ENCODE measurements at regions not wholly inside any gene's neighbourhood (a gene's known extent, or its start where the extent isn't known, plus 50 kb on each side); places are given as distances from the start of the nearest gene placed in this dataset.
A peak's percentile ranks its signal among the peaks of the same experiment; 100 is the strongest.

DNA sequence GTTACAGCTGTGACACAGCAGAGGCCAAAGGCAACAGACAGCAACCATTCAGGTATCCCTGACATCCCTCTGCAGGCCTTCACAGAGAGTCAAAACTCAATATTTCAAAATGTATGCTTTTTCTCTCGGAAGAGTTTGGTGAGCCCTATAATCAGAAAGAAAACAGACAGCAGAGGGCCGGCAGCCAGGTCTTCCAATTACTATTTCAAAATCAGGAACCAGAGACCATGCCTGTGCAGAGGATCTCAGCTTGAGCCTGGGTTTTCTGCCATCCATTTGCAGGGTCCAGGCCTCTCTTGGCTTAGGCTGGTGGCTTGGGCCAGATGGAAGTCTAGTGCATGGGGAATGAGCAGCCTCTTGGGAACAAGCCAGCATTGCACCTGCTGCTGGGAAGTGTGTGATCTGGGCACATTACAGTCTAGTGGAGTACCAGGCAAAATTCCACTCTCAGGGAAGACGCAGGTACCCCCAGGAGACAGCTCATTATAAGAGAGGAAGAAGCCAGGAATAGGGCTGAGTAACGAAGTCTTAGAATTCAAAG, 231.3 kb downstream of the ENC1 start:
- peaks cover 0 to 6% (median 0%) of the 10 kb centered on the region in 7 donors for H3K4me1 Mint-ChIP-seq
- H3K4me3 Mint-ChIP-seq = no peak overlapping the region
- no peaks in the 10 kb centered on the region for H3K36me3 Mint-ChIP-seq
- Histone ChIP-seq H3K9me3 (ENCODE audit: control insufficient read depth in 2 of 3, low read length in 3 of 3) (no peaks in the 10 kb centered on the region), H3K4me1 (ENCODE audit: control insufficient read depth in 2 of 2, insufficient read depth in 2 of 2, low read length in 2 of 2) (no peaks in the 10 kb centered on the region), H3K36me3 (ENCODE audit: control insufficient read depth in 2 of 3, insufficient read depth in 3 of 3, low read length in 3 of 3) (no peaks in the 10 kb centered on the region), H3K4me3 (ENCODE audit: low read length) (no peak overlapping the region), H3K27me3 (ENCODE audit: control insufficient read depth in 2 of 2, insufficient read depth in 2 of 2, low read length in 2 of 2) (no peaks in the 10 kb centered on the region), H3K27ac (ENCODE audit: low read depth, low read length) (no peak overlapping the region)
- CTCF ChIA-PET = interaction anchor here (1.0 kb wide), 1 partner anchor 9 kb away, joined by 3 read pairs; no protein-coding TSS in a partner anchor
- POLR2A ChIA-PET = no interaction called here
- no peaks in the 10 kb centered on the region for H3K9me3 Mint-ChIP-seq
- no peak overlapping the region for H3K27ac Mint-ChIP-seq
- intact Hi-C loops (cut with micrococcal nuclease) = no loop called here
- peaks cover 8 to 36% (median 19%) of the 10 kb centered on the region in 5 donors for H3K27me3 Mint-ChIP-seq
- DNase-seq (no peak), ATAC-seq (no peak)

DNA sequence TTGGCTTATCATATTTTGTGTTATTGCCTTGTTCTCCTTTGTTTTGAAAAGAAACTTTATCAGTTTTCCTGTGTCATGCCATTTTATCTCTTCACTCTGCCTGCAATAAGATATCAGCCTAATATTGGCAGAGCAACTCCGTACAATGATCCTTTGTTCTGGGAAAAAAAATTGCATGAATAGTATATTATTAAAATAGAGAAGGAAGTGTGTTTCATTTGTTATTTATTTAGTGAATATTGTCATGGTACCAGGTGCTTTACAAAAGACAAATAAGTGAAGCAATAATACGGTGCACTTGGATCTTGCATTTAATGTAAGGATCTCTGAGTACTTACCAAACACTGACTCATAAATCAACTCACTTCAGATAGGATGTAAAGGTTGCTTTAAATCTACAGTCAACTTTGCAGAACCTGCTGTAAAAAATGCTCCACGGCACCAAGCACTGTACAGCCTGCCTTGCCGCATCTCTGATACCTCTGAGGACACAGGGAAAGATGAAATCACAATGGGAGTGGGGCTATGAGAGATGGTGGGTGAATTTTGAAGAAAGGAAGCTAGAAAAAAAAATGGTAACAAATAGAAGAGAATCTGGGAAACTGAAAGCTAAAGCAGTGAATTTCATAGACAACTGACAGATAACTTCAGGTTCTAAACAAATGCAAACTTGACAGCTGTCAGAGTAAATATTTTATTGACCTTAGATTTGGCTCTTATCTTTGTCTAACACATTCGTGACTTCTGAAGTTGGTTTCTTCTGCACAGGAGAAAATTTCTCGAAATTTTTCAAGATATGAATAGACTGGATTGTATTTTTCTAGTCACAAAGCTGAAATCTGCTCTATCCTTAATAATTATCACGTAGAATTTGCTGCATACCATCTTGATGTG, 232.1 kb downstream of the ENC1 start:
- intact Hi-C loops (cut with micrococcal nuclease) = no loop called here
- CTCF ChIA-PET = no interaction called here
- DNase-seq (no peak), ATAC-seq (peak; percentile 26)
- Histone ChIP-seq H3K27me3 (ENCODE audit: control insufficient read depth in 2 of 2, insufficient read depth in 2 of 2, low read length in 2 of 2) (no peaks in the 10 kb centered on the region), H3K4me3 (ENCODE audit: low read length) (no peak overlapping the region), H3K36me3 (ENCODE audit: control insufficient read depth in 2 of 3, insufficient read depth in 3 of 3, low read length in 3 of 3) (no peaks in the 10 kb centered on the region), H3K4me1 (ENCODE audit: control insufficient read depth in 2 of 2, insufficient read depth in 2 of 2, low read length in 2 of 2) (no peaks in the 10 kb centered on the region), H3K27ac (ENCODE audit: low read depth, low read length) (no peak overlapping the region), H3K9me3 (ENCODE audit: control insufficient read depth in 2 of 3, low read length in 3 of 3) (no peaks in the 10 kb centered on the region)
- Mint-ChIP-seq H3K27me3 (peaks cover 8 to 37% (median 18%) of the 10 kb centered on the region in 5 donors), H3K4me3 (no peak overlapping the region), H3K27ac (no peak overlapping the region), H3K4me1 (peaks cover 0 to 6% (median 4%) of the 10 kb centered on the region in 7 donors), H3K36me3 (no peaks in the 10 kb centered on the region), H3K9me3 (no peaks in the 10 kb centered on the region)
- POLR2A ChIA-PET = no interaction called here

DNA sequence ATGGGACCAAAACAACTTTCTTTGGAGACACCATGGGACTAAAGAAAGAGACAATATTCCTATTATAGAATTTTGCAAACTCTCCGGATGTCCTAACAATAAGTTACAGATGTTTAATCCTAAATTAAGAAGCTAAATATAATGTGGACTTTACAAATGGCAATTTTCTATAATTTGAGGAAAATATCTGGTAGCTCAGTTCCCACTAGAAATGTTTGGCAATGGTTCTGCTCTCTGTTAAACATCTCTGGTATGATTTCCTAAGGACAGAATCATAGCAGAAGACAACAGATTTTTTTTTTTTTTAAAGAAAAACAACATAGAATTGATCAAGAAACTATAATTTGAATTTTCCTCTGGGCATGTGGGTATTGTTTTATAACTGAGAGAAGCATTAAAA, 232.8 kb downstream of the ENC1 start:
- ChIA-PET POLR2A (no interaction called here), CTCF (no interaction called here)
- no peaks in the 10 kb centered on the region for H3K4me1 ChIP-seq (ENCODE audit: control insufficient read depth in 2 of 2, insufficient read depth in 2 of 2, low read length in 2 of 2)
- Mint-ChIP-seq H3K4me3 (no peak overlapping the region), H3K36me3 (no peaks in the 10 kb centered on the region), H3K9me3 (no peaks in the 10 kb centered on the region), H3K27me3 (peaks cover 8 to 37% (median 18%) of the 10 kb centered on the region in 5 donors), H3K4me1 (peaks cover 0 to 12% (median 6%) of the 10 kb centered on the region in 7 donors), H3K27ac (no peak overlapping the region)
- no peak overlapping the region for H3K27ac ChIP-seq (ENCODE audit: low read depth, low read length)
- H3K27me3 ChIP-seq (ENCODE audit: control insufficient read depth in 2 of 2, insufficient read depth in 2 of 2, low read length in 2 of 2) = no peaks in the 10 kb centered on the region
- H3K9me3 ChIP-seq (ENCODE audit: control insufficient read depth in 2 of 3, low read length in 3 of 3) = no peaks in the 10 kb centered on the region
- H3K4me3 ChIP-seq (ENCODE audit: low read length) = no peak overlapping the region
- intact Hi-C loops (cut with micrococcal nuclease) = no loop called here
- no peaks in the 10 kb centered on the region for H3K36me3 ChIP-seq (ENCODE audit: control insufficient read depth in 2 of 3, insufficient read depth in 3 of 3, low read length in 3 of 3)
- ATAC-seq (no peak), DNase-seq (no peak)

DNA sequence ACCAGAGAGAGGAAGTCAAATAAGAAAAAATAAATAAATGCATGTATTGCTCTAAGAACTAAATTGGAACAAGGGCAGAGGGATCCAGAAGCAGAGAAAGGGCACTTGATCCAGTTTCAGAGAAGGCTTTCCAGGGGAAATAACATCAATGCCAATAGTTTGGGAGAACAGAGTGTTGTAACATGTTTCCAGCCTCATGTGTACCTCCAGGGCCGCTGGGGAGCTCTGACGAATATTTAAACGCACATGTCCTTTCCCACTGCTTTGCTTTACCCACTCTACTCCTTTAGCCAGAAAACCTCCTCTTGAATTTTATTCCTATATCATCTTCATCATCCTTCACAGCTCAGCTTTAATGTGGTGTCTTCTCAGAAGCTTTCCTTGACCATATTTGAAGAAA, 233.7 kb downstream of the ENC1 start:
- Histone ChIP-seq H3K27me3 (ENCODE audit: control insufficient read depth in 2 of 2, insufficient read depth in 2 of 2, low read length in 2 of 2) (no peaks in the 10 kb centered on the region), H3K4me3 (ENCODE audit: low read length) (no peak overlapping the region), H3K36me3 (ENCODE audit: control insufficient read depth in 2 of 3, insufficient read depth in 3 of 3, low read length in 3 of 3) (no peaks in the 10 kb centered on the region), H3K4me1 (ENCODE audit: control insufficient read depth in 2 of 2, insufficient read depth in 2 of 2, low read length in 2 of 2) (no peaks in the 10 kb centered on the region), H3K27ac (ENCODE audit: low read depth, low read length) (no peak overlapping the region), H3K9me3 (ENCODE audit: control insufficient read depth in 2 of 3, low read length in 3 of 3) (no peaks in the 10 kb centered on the region)
- DNase-seq (no peak), ATAC-seq (no peak)
- Mint-ChIP-seq H3K9me3 (no peaks in the 10 kb centered on the region), H3K4me1 (peaks cover 0 to 21% (median 10%) of the 10 kb centered on the region in 7 donors), H3K27ac (no peak overlapping the region), H3K4me3 (no peak overlapping the region), H3K27me3 (peaks cover 8 to 33% (median 18%) of the 10 kb centered on the region in 5 donors), H3K36me3 (no peaks in the 10 kb centered on the region)
- intact Hi-C loops (cut with micrococcal nuclease) = no loop called here
- ChIA-PET CTCF (interaction anchor here (0.5 kb wide), 1 partner anchor 835 kb away, joined by 4 read pairs; no protein-coding TSS in a partner anchor), POLR2A (no interaction called here)

DNA sequence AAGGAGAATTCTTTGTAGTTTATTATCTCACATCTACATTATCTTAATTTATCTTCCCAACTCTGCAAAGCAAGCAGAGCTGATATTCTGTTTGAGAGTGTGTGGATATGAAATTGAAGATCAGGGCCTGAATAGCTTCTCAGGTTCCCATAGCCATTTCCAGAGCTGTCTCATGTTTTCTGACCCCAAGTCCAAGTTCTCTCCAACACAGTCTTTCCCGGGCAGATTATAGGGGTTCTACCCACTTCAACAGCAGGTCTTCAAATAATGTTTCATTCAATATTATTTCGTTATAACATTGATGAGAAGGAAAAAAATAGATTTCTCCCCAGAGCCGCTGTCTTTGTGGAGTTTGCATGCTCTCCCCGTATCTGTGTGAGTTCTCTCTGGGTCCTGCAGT, 234.9 kb downstream of the ENC1 start:
- DNase-seq = no peak
- H3K36me3 ChIP-seq (ENCODE audit: control insufficient read depth in 2 of 3, insufficient read depth in 3 of 3, low read length in 3 of 3) = no peaks in the 10 kb centered on the region
- Mint-ChIP-seq H3K36me3 (no peaks in the 10 kb centered on the region), H3K4me3 (no peak overlapping the region), H3K27ac (no peak overlapping the region), H3K9me3 (no peaks in the 10 kb centered on the region), H3K27me3 (peaks cover 8 to 26% (median 14%) of the 10 kb centered on the region in 5 donors), H3K4me1 (peaks cover 0 to 26% (median 10%) of the 10 kb centered on the region in 7 donors)
- ATAC-seq = no peak
- CTCF ChIA-PET = no interaction called here
- POLR2A ChIA-PET = no interaction called here
- no peak overlapping the region for H3K27ac ChIP-seq (ENCODE audit: low read depth, low read length)
- H3K4me3 ChIP-seq (ENCODE audit: low read length) = no peak overlapping the region
- H3K4me1 ChIP-seq (ENCODE audit: control insufficient read depth in 2 of 2, insufficient read depth in 2 of 2, low read length in 2 of 2) = no peaks in the 10 kb centered on the region
- no peaks in the 10 kb centered on the region for H3K27me3 ChIP-seq (ENCODE audit: control insufficient read depth in 2 of 2, insufficient read depth in 2 of 2, low read length in 2 of 2)
- no peaks in the 10 kb centered on the region for H3K9me3 ChIP-seq (ENCODE audit: control insufficient read depth in 2 of 3, low read length in 3 of 3)
- intact Hi-C loops (cut with micrococcal nuclease) = no loop called here

DNA sequence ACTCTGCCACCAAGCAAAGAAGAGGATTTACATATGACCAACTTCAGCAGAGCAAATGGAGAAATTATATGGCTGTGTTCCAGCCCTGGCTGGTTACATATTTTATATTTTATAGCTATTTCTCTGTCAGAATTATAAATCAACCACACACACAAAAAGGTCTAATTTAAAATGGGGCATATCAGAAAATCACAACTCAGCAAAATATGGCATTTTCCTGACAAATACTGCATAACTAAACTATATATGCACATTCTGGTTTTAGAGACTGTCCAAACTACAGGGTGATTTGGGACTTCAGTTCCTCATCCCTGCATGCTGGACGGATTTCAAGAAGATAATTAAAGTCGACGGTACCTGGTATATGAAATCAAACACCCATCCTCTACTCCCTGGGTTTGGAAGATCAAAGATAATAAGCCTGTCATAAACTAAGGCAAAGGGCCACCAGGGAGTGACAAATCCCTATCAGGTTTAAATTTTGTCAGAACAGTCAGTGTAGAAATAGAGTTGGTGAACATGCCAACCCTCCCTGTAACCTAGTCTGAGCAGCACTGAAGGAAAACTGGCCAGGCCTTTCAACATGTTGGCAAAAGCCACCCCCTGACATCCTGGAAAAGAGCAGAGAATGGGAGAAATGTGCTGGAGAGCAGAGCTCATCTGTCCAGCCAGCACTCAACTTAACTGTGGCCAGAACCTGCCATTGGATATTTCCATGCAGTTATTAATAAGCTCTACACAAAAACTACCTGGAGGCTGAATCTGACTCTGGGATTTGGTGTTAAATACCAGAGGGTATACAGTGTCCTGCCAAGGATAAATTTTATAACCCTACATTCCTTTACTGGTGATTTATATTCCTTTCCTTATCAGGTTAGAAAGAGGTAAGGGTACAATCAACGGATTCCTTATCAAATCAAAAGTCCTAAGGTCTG, 235.7 kb downstream of the ENC1 start:
- POLR2A ChIA-PET = no interaction called here
- Histone ChIP-seq H3K36me3 (ENCODE audit: control insufficient read depth in 2 of 3, insufficient read depth in 3 of 3, low read length in 3 of 3) (no peaks in the 10 kb centered on the region), H3K4me3 (ENCODE audit: low read length) (no peak overlapping the region), H3K9me3 (ENCODE audit: control insufficient read depth in 2 of 3, low read length in 3 of 3) (no peaks in the 10 kb centered on the region), H3K4me1 (ENCODE audit: control insufficient read depth in 2 of 2, insufficient read depth in 2 of 2, low read length in 2 of 2) (no peaks in the 10 kb centered on the region), H3K27me3 (ENCODE audit: control insufficient read depth in 2 of 2, insufficient read depth in 2 of 2, low read length in 2 of 2) (no peaks in the 10 kb centered on the region), H3K27ac (ENCODE audit: low read depth, low read length) (no peak overlapping the region)
- ATAC-seq = no peak
- H3K27me3 Mint-ChIP-seq = peaks cover 5 to 22% (median 12%) of the 10 kb centered on the region in 5 donors
- intact Hi-C loops (cut with micrococcal nuclease) = no loop called here
- H3K27ac Mint-ChIP-seq = no peak overlapping the region
- peaks cover 0 to 26% (median 10%) of the 10 kb centered on the region in 7 donors for H3K4me1 Mint-ChIP-seq
- no peak for DNase-seq
- no peaks in the 10 kb centered on the region for H3K36me3 Mint-ChIP-seq
- no peaks in the 10 kb centered on the region for H3K9me3 Mint-ChIP-seq
- no peak overlapping the region for H3K4me3 Mint-ChIP-seq
- CTCF ChIA-PET = no interaction called here
